Fibroblast of peridontal ligament (primary cell): ENCODE measurements at regions not wholly inside any gene's neighbourhood (a gene's known extent, or its start where the extent isn't known, plus 50 kb on each side); places are given as distances from the start of the nearest gene placed in this dataset.
"Not testable (repeated sequence)": the region's sequence is repeated elsewhere in the genome, so short reads cannot be mapped to it uniquely, and the experiment has no call there.

ENCODE experiments used
- DNase-seq: peaks from one replicate; pipeline ENCODE4 v3.0.0-alpha.2; 2010; ENCODE audit errors: extremely low read depth

GRCh38 chr6:147909640-147910039 lies 401.1 kb downstream of the SAMD5 start:
- DNase-seq: peak; percentile 21

GRCh38 chr6:147910281-147910680 lies 401.8 kb downstream of the SAMD5 start:
- no peak for DNase-seq

- DNase-seq: no peak
Observed at GRCh38 chr6:147911057-147911456, 402.6 kb downstream of the SAMD5 start.

- no peak for DNase-seq
Observed at GRCh38 chr6:147911686-147912085, 403.2 kb downstream of the SAMD5 start.

- no peak for DNase-seq
Observed at GRCh38 chr6:147922799-147923198, 414.3 kb downstream of the SAMD5 start.

- no peak for DNase-seq
Observed at GRCh38 chr6:147924598-147924997, 416.1 kb downstream of the SAMD5 start.

DNA sequence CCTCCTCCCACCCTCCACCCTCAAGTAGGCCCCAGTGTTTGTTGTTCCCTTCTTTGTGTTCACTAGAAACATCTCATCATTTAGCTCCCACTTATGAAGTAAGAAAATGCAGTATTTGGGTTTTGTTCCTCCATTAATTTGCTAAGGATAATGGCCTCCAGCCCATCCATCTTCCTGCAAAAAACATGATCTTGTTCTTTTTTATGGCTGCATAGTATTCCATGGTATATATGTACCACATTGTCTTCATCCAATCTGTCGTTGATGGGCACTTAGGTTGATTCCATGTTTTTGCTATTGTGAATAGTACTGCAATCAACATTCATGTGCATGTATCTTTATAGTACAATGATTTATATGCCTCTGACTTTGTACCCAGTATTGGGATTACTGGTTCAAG lies 416.8 kb upstream of the SASH1 start:
- DNase-seq: no peak

DNA sequence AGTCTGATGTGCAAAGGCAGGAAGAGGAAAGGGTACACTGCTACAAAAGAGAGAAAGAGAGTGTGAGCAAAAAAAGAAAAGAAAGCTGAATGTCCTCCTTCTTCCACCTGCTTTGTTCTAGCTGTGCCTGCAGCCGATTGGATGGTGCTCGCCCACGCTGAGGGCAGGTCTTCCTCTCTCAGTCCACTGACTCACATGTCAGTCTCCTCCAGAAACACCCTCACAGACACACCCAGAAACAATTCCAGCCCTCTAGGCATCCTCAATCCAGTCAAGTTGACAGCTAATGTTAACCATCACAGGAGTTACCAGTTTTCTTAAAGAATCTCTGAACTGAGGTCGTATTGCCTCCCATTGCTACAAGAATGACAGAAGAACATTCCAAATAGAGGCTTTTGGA lies 411.9 kb upstream of the SASH1 start:
- DNase-seq: no peak

- DNase-seq: no peak
Observed at GRCh38 chr6:147933224-147933623, 409.4 kb upstream of the SASH1 start.

- peak; percentile 27 for DNase-seq
Observed at GRCh38 chr6:147935656-147936055, 407.0 kb upstream of the SASH1 start.

DNA sequence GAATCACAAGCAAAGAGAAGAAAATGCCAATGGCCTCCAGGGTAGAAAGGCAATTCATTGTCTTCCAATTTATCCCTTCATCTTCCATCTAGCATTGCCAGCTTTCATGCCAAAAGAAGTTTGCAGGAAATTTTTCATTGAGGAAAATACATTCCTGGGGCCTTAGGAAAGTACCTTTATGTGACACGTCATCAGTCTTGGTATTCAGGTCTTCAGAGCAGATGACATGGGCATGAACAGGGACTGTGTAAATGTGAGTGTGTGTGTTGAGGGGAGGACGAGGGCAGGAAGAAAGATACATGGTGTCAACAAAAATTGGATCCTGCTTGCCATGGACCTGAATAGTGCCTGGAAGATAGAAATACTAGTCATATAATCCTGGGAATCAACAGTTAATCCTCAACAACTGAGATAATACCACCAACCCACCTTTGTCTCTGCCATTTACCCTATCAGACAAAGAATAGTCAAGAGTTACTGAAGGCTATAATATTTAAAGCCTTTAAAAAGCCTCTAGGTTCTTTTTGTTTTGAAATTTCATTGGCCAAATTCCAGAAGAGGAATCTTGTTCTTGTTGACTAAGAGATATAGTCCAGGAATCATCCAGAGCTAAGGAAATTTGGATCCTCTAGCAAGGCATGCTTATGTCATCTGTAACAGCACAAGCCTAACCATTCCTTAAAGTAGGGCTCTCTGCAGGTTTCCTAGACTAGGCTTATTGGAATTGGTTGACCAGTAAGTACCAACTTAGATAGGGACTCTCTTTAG lies 405.8 kb upstream of the SASH1 start:
- peak; percentile 11 for DNase-seq

DNA sequence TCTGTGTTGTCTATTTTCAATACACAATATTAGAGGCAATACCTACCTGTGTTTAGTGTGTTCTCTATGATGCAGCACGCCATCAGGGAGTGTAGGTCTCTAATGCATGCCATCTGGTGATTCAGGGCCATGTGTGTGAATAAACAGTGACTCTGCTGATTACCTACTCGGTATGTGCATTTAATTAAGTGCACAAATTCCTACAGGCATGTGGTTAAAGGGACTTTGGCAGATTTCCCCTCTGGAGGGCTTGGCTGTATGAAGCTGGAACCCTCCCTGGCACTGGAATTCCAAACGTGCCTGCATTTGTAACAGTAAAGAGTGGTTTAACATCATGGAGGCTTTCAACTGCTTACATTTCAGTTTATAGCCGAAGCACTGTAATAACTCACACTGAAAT lies 401.5 kb upstream of the SASH1 start:
- DNase-seq: peak; percentile 68

- no peak for DNase-seq
Observed at GRCh38 chr6:147942363-147942762, 400.3 kb upstream of the SASH1 start.

DNA sequence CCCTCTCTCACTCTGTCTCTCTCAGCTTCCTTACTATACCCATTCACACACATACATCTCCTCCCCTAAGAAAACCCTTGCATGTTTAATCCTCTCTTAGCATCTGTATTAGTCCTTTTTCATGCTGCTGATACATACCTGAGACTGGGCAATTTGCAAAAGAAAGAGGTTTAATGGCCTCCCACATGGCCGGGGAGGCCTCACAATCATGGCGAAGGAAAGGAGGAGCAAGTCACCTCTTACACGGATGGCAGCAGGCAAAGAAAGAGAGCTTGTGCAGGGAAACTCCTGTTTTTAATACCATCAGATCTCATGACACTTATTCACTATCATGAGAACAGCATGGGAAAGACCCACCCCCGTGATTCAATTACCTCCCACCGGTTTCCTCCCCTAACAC lies 398.5 kb upstream of the SASH1 start:
- DNase-seq: no peak

- peak; percentile 62 for DNase-seq
Observed at GRCh38 chr6:147947521-147947920, 395.1 kb upstream of the SASH1 start.

- peak; percentile 51 for DNase-seq
Observed at GRCh38 chr6:147949981-147950622, 392.5 kb upstream of the SASH1 start.

DNA sequence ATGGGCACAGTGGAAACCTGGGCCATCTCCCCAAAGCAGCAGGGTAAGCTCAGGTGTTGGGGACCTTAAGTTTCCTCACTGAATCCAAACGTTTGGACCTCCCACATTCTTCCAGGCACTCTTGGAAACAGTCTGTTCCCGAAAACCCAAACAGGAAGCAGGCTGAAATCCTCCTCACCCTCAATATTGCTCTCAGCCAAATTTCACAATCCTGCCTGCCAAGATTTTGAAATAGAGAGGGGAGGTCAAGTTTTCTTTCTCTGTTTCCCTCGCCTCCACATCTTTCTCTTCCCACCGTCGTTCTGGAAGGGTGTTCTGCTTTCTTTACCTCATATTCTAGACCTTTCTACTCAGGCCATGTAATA lies 392.0 kb upstream of the SASH1 start:
- DNase-seq: peak; percentile 58

DNA sequence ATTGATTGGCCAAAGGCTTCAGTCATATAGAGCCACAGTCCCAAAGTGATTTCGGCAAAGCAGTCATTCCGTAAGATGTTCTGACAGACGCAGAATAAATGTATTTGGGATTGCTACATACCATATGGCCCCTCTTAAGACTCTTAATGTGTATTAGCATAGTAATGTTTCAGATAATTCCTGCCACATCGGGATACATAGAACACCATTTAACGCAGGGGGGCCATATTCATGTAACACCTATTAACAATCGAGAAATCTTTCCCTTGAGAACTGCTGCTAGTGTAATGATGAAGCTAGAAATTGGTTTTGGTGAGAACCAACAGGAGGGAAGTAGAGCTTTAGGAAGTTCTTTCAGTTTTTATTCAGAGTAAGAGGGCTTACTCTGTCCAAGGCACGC lies 390.9 kb upstream of the SASH1 start:
- DNase-seq: no peak

GRCh38 chr6:147954938-147955337 lies 387.7 kb upstream of the SASH1 start:
- no peak for DNase-seq

- DNase-seq: no peak
Observed at GRCh38 chr6:147958683-147959082, 384.0 kb upstream of the SASH1 start.

GRCh38 chr6:147961481-147962141 lies 381.0 kb upstream of the SASH1 start:
- DNase-seq: peak; percentile 20

DNA sequence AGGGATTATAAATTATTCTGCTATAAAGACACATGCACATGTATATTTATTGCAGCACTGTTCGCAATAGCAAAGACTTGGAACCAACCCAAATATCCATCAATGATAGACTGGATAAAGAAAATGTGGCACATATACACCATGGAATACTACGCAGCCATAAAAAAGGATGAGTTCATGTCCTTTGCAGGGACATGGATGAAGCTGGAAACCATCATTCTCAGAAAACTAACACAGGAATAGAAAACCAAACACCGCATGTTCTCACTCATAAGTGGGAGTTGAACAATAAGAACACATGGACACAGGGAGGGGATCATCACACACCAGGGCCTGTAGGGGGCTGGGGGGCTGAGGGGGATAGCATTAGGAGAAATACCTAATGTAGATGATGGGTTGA lies 377.2 kb upstream of the SASH1 start:
- not testable (repeated sequence) for DNase-seq

- peak; percentile 23 for DNase-seq
Observed at GRCh38 chr6:147970970-147971369, 371.7 kb upstream of the SASH1 start.
